ENCODE measurements at regions not wholly inside any gene's neighbourhood (a gene's known extent, or its start where the extent isn't known, plus 50 kb on each side); places are given as distances from the start of the nearest gene placed in this dataset.
"Not testable (repeated sequence)": the region's sequence is repeated elsewhere in the genome, so short reads cannot be mapped to it uniquely, and the experiment has no call there.

- no peaks in the 10 kb centered on the region for H3K27me3 ChIP-seq (ENCODE audit: low read depth)
- TF ChIP-seq, protein P1, sequence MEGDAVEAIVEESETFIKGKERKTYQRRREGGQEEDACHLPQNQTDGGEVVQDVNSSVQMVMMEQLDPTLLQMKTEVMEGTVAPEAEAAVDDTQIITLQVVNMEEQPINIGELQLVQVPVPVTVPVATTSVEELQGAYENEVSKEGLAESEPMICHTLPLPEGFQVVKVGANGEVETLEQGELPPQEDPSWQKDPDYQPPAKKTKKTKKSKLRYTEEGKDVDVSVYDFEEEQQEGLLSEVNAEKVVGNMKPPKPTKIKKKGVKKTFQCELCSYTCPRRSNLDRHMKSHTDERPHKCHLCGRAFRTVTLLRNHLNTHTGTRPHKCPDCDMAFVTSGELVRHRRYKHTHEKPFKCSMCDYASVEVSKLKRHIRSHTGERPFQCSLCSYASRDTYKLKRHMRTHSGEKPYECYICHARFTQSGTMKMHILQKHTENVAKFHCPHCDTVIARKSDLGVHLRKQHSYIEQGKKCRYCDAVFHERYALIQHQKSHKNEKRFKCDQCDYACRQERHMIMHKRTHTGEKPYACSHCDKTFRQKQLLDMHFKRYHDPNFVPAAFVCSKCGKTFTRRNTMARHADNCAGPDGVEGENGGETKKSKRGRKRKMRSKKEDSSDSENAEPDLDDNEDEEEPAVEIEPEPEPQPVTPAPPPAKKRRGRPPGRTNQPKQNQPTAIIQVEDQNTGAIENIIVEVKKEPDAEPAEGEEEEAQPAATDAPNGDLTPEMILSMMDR (IDR thresholded peaks at IDR 0.05), result no peak
- H3K4me3 ChIP-seq, result no peak overlapping the region
- H3K36me3 ChIP-seq, result no peaks in the 10 kb centered on the region
- H3K4me1 ChIP-seq, result no peaks in the 10 kb centered on the region
- H3K9me3 ChIP-seq, result no peaks in the 10 kb centered on the region
- H3K27ac ChIP-seq, result no peak overlapping the region
- ATAC-seq, result no peak
- no peak for DNase-seq
- intact Hi-C loops (cut with DNase I), result no loop called here
Measured at GRCh38 chr4:158099686-158100085, 73.1 kb downstream of the GASK1B start.

GRCh38 chr4:158098802-158099201, 74.0 kb downstream of the GASK1B start:
- Histone ChIP-seq H3K27me3 (ENCODE audit: low read depth) (no peaks in the 10 kb centered on the region), H3K4me1 (no peaks in the 10 kb centered on the region), H3K4me3 (no peak overlapping the region), H3K9me3 (no peaks in the 10 kb centered on the region), H3K36me3 (no peaks in the 10 kb centered on the region), H3K27ac (no peak overlapping the region)
- intact Hi-C loops (cut with DNase I), result no loop called here
- ATAC-seq, result no peak
- no peak for DNase-seq
- TF ChIP-seq, protein P1 (IDR thresholded peaks at IDR 0.05), result no peak

GRCh38 chr4:158094413-158095134, 78.3 kb downstream of the GASK1B start:
- no peaks in the 10 kb centered on the region for H3K36me3 ChIP-seq
- ATAC-seq, result no peak
- TF ChIP-seq, protein P1 (IDR thresholded peaks at IDR 0.05), result no peak

GRCh38 chr4:158090323-158090722, 82.5 kb downstream of the GASK1B start:
- intact Hi-C loops (cut with DNase I), result no loop called here
- Histone ChIP-seq H3K27ac (no peak overlapping the region), H3K36me3 (no peaks in the 10 kb centered on the region), H3K4me3 (peak overlapping the region; percentile 23), H3K27me3 (ENCODE audit: low read depth) (no peaks in the 10 kb centered on the region), H3K4me1 (no peaks in the 10 kb centered on the region), H3K9me3 (no peaks in the 10 kb centered on the region)
- no peak for ATAC-seq
- TF ChIP-seq, protein P1 (IDR thresholded peaks at IDR 0.05), result no peak
- DNase-seq, result no peak

More at GRCh38 chr4:158094413-158095134, 78.3 kb downstream of the GASK1B start:
- Histone ChIP-seq H3K4me3 (no peak overlapping the region), H3K9me3 (no peaks in the 10 kb centered on the region), H3K4me1 (no peaks in the 10 kb centered on the region), H3K27me3 (ENCODE audit: low read depth) (no peaks in the 10 kb centered on the region), H3K27ac (no peak overlapping the region)
- no peak for DNase-seq
- intact Hi-C loops (cut with DNase I), result no loop called here

DNA sequence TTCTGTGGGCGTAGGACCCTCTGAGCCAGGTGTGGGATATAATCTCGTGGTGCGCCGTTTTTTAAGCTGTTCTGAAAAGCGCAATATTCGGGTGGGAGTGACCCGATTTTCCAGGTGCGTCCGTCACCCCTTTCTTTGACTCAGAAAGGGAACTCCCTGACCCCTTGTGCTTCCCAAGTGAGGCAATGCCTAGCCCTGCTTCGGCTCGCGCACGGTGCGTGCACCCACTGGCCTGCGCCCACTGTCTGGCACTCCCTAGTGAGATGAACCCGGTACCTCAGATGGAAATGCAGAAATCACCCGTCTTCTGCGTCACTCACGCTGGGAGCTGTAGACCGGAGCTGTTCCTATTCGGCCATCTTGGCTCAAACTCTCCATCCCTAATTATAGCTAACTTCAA, 82.9 kb downstream of the GASK1B start:
- peak overlapping the region; percentile 23 for H3K4me3 ChIP-seq
- H3K9me3 ChIP-seq; DNase-seq; H3K27ac ChIP-seq; H3K27me3 ChIP-seq (ENCODE audit: low read depth); intact Hi-C loops (cut with DNase I); ATAC-seq; H3K36me3 ChIP-seq; H3K4me1 ChIP-seq: not testable (repeated sequence)

- no peaks in the 10 kb centered on the region for H3K4me1 ChIP-seq
- intact Hi-C loops (cut with DNase I), result no loop called here
- no peaks in the 10 kb centered on the region for H3K9me3 ChIP-seq
- H3K27me3 ChIP-seq (ENCODE audit: low read depth), result no peaks in the 10 kb centered on the region
- no peaks in the 10 kb centered on the region for H3K36me3 ChIP-seq
- H3K27ac ChIP-seq, result no peak overlapping the region
- TF ChIP-seq, protein P1 (IDR thresholded peaks at IDR 0.05), result no peak
- no peak overlapping the region for H3K4me3 ChIP-seq
- ATAC-seq (no peak), DNase-seq (no peak)
Measured at GRCh38 chr4:158080354-158080753, 92.5 kb downstream of the GASK1B start.
